ENCODE measurements at regions not wholly inside any gene's neighbourhood (a gene's known extent, or its start where the extent isn't known, plus 50 kb on each side); places are given as distances from the start of the nearest gene placed in this dataset.

DNA sequence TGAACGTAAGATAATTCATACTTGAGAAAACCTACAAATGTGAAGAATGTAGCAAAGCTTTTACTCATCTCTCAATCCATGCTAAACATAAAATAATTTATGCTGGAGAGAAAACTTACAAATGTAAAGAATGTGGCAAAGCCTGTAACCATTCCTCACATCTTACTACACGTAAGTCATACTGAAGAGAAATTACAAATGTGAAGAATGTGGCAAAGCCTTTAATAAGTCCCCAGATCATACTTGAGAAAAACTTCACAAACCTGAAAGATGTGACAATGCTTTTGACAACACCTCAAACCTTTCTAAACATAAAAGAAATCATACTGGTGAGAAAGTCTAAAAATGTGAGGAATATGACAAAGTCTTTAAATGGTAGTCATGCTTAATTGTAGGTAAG is 89.4 kb downstream of the ZNF675 start:
- H3K14ac ChIP-seq (ENCODE audit: insufficient read depth, low read length) = no peak overlapping the region
- H3K36me3 Mint-ChIP-seq (ENCODE audit: insufficient read depth in 1 of 3, low read depth in 3 of 3) = peaks cover 6 to 11% (median 6%) of the 10 kb centered on the region in 3 experiments; a peak in 5 of 7 replicates
- no peak overlapping the region for H3K56ac ChIP-seq (ENCODE audit: insufficient read length, low read depth, low read length)
- H4K20me1 ChIP-seq (ENCODE audit: control insufficient read depth, insufficient read depth, insufficient read length) = no peaks in the 10 kb centered on the region
- no peaks in the 10 kb centered on the region for H3K4me1 Mint-ChIP-seq
- TF ChIP-seq, protein P1, sequence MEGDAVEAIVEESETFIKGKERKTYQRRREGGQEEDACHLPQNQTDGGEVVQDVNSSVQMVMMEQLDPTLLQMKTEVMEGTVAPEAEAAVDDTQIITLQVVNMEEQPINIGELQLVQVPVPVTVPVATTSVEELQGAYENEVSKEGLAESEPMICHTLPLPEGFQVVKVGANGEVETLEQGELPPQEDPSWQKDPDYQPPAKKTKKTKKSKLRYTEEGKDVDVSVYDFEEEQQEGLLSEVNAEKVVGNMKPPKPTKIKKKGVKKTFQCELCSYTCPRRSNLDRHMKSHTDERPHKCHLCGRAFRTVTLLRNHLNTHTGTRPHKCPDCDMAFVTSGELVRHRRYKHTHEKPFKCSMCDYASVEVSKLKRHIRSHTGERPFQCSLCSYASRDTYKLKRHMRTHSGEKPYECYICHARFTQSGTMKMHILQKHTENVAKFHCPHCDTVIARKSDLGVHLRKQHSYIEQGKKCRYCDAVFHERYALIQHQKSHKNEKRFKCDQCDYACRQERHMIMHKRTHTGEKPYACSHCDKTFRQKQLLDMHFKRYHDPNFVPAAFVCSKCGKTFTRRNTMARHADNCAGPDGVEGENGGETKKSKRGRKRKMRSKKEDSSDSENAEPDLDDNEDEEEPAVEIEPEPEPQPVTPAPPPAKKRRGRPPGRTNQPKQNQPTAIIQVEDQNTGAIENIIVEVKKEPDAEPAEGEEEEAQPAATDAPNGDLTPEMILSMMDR (conservative IDR thresholded peaks at IDR 0.05) = no peak
- H4K91ac ChIP-seq (ENCODE audit: insufficient read length, low read depth, low read length) = no peak overlapping the region
- H3K23ac ChIP-seq (ENCODE audit: insufficient read length, low read depth, low read length) = no peak overlapping the region
- no peaks in the 10 kb centered on the region for H3K27me3 ChIP-seq (ENCODE audit: insufficient read depth, low read length)
- no peak overlapping the region for H4K8ac ChIP-seq (replicated peaks; ENCODE audit: insufficient read length, low read depth, low read length)
- no peak for DNase-seq
- H3K79me1 ChIP-seq (ENCODE audit: insufficient read depth, low read depth, low read length, poor library complexity, severe bottlenecking) = no peaks in the 10 kb centered on the region
- peaks cover 4% of the 10 kb centered on the region for H3K9me3 ChIP-seq (ENCODE audit: control insufficient read depth, low read depth, low read length)
- H3K4ac ChIP-seq (ENCODE audit: low read depth, low read length) = no peak overlapping the region
- no peak overlapping the region for H2AFZ ChIP-seq (ENCODE audit: low read length)
- no peak overlapping the region for H2BK15ac ChIP-seq (ENCODE audit: low read depth, low read length)
- H3K23me2 ChIP-seq (ENCODE audit: insufficient read length, low read depth, low read length, poor library complexity, severe bottlenecking) = no peaks in the 10 kb centered on the region
- H3K27ac Mint-ChIP-seq = no peak overlapping the region
- H3K27ac ChIP-seq (ENCODE audit: insufficient read length, low read depth, low read length) = no peak overlapping the region
- no peaks in the 10 kb centered on the region for H3K79me2 ChIP-seq (ENCODE audit: insufficient read depth, low read length)
- no peak overlapping the region for H3K4me2 ChIP-seq (ENCODE audit: insufficient read depth, insufficient read length, low read length)
- no peak overlapping the region for H2BK5ac ChIP-seq (ENCODE audit: insufficient read length, low read length)
- H4K5ac ChIP-seq (ENCODE audit: insufficient read length, low read depth, low read length) = no peak overlapping the region
- H3T11ph ChIP-seq (ENCODE audit: low read length) = no peak overlapping the region
- H3K4me3 Mint-ChIP-seq = no peak overlapping the region
- H2BK20ac ChIP-seq (ENCODE audit: low read depth, low read length, poor library complexity, severe bottlenecking) = no peak overlapping the region
- H2BK120ac ChIP-seq (ENCODE audit: low read depth, low read length, poor library complexity, severe bottlenecking) = no peak overlapping the region
- H3K18ac ChIP-seq (ENCODE audit: insufficient read length, low read depth, low read length) = no peak overlapping the region
- H2BK12ac ChIP-seq (ENCODE audit: insufficient read length, low read depth, low read length) = no peak overlapping the region
- H3K27me3 Mint-ChIP-seq (ENCODE audit: low read depth) = no peaks in the 10 kb centered on the region; the same call in 1 of the 2 replicates
- no peak overlapping the region for H3K9ac ChIP-seq (ENCODE audit: extremely low read depth, insufficient read length, low read length)
- no peak overlapping the region for H2AK5ac ChIP-seq (ENCODE audit: insufficient read length, low read length)
- H3K9me3 Mint-ChIP-seq = peaks cover 74 to 83% of the 10 kb centered on the region in 2 experiments
- no peaks in the 10 kb centered on the region for H3K4me1 ChIP-seq (ENCODE audit: insufficient read depth, low read length)
- WGBS (ENCODE audit: extremely low coverage, insufficient read length, low lambda C conversion rate) = no CpG with 5 or more reads among the region's 2 CpGs

All from H9 (cell line).